Limb (tissue), 2 donors: ENCODE measurements at regions not wholly inside any gene's neighbourhood (a gene's known extent, or its start where the extent isn't known, plus 50 kb on each side); places are given as distances from the start of the nearest gene placed in this dataset.
"Not testable (repeated sequence)": the region's sequence is repeated elsewhere in the genome, so short reads cannot be mapped to it uniquely, and the experiment has no call there.

Experiments used
- DNase-seq, 2 donors: peaks; one replicate each; pipeline ENCODE4 v3.0.0-alpha.2; 2016; ENCODE audit errors: extremely low spot score in 2 of 2

DNA sequence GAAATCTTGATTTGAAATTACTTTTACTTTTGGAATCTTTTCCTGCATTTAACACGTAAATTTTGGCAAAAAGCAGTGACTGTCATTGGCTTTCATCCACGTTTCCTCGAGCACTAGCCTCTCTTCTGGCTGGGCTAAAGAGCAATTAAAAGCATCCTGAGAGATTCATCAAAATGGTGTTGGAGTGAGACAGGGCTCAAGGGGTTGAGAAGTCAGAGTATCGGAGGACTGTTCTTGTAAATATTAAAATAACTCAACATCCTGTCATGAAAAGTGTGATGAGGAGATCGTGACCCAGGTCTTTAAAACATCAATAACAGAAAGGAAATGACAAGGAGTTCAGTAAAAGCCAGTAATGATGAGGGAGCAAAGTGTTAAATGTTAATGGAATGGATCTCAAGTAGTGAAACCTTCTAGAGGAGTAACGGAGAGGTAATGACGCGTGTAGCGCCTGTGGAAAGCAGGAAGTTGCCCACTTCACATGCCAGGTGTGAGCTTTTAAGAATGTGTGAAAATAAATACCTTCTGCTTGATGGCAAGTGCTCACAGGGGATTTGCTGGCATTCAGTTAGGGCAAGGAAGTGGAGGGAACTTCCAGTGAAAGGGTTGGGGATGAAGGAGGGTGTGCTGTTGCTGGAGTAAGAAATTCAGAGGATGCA is 754.4 kb downstream of the ADCYAP1 start:
- DNase-seq, result peak in 1 of 2 donors; percentile 13

DNA sequence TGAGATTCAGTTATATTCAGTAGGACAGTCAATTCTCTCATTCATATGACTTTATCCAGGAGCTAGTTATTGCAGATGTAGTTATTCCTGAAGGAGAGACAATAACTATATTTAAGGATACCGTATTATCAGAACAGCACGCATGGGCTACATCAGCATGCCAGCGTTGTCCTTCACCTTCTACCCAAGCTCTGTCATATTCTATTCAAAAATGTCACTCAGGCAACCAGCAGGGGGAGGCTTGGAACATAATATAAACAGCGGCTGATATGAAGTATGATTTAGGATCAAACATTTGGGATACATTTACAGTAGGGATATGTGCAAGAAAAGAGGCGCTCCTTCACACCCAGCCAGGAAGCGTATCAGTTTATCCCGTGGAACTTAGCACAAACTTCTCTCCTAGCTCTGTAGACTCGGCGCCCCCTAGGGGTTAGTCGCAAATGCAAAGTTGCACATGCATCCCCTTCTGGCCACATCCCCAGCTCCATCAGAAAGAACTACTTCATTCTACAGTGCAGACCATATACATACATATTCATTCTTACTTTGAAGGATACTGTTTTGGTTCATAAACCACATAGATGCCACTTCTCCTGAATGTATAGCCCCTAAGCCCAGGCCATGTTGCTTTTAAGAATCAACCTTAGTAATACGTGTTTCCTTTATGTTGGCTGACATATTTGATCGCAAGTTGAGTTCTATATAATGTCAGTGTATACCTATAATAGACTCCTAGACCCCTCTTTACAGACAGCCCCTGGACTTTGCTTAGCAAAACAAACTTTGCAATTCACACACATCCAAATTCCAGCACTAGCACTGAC is 759.4 kb downstream of the ADCYAP1 start:
- DNase-seq, result peak in 1 of 2 donors; percentile 37

DNA sequence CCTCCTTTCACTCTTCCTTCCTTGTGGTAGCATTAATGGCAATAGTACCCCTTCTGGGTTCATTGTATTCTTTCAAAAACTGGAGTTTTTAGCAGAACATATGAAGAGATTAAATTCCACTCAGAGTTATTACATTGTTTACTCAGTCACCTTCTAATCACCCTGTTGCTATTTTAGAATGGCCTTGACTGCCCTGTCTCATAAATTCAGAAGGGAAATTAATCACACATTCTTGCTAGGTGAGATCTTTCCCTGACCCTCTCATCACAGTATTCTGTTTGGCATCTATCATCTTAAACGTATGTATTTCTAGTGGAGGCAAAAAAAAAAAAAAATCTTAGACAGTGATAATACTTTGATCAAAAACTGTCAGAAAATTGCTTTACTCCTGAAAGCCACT is 760.4 kb downstream of the ADCYAP1 start:
- DNase-seq, result no peak

DNA sequence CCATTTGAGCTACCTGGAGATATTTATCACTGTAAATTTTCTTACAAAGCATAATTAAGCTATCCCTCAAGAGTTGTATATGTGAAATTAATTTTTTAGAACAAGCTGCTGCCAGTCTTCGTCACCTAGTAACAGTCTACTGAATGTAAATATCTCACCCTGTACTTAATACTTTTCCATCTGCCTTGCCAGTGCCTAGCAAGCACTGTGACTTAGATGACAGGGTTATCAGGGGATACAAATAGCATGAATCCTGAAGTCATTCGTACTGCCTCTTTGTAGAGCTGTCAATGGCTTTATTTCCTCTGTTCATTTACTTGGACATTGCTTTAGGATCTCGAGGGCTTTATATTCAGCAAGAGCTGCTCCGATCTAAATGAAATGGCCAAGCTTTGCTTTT is 763.6 kb downstream of the ADCYAP1 start:
- no peak for DNase-seq

DNA sequence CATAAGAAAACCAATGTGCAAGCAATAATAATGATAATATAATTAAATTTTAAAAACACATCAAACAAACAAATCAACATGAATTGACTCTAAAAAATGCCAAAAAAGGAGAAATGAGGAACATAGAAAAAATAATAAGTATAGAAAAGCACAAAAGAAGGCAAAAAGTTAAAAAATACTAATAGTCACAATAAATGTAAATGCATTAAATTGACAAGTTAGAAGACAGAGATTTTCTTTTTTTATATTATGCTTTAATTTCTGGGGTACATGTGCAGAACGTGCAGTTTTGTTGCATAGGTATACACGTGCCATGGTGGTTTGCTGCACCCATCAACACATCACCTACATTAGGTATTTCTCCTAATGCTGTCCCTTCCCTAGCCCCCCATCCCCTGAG is 767.0 kb downstream of the ADCYAP1 start:
- not testable (repeated sequence) for DNase-seq

DNA sequence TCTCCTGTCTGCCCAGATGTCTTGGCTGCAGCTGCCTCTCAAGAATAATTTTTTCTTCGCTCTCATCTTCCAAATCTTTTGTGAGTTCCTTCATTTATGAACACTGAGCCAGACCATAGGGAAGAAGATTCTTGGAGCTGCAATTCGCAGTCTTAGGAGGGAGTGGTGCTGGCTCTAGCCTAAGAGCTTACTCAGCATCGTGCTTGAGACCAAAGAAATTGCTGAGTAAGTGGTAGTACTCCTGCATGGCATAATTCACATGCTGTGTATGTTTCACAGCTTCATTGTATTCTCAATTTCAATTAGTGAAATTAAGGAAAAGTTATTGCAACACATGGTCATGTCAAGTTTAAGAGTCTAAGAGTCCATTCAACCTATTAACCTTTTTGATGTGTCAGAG is 771.7 kb downstream of the ADCYAP1 start:
- no peak for DNase-seq

DNA sequence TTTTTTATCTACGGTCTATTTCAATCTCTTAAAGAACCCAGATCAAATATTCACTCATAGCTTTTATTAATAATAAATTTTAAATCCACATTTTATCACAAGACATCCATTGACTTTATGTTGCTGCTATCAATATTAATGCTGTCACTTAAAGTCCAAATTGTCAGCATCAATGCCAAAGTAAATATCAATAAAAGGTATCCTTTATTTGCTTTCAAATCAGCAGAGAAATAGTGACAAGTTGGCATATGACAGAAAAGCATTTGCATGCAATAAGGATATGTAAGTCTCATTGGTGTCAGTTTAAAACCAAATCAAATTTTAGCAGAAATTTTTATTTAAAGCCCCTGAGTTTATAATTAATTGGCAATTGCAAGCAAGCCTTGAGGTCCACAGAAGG is 775.4 kb downstream of the ADCYAP1 start:
- DNase-seq, result no peak

DNA sequence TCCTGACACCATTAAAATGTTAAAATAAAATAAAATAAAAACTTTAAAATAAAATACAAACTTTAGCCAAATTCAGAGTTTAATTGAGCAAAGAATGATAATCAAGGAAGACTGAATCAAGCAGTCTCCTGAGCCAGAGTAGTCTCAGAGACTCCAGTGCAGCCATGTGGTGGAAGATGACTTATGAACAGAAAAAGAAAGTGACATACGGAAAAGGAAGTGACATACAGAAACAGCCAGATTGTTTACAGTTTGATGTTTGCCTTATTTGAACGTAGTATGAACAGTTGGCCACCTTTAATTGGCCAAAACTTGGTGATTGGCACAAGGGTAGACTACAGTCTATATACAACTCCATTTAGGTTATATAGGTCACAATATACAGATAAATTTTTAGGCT is 787.2 kb downstream of the ADCYAP1 start:
- DNase-seq, result no peak

DNA sequence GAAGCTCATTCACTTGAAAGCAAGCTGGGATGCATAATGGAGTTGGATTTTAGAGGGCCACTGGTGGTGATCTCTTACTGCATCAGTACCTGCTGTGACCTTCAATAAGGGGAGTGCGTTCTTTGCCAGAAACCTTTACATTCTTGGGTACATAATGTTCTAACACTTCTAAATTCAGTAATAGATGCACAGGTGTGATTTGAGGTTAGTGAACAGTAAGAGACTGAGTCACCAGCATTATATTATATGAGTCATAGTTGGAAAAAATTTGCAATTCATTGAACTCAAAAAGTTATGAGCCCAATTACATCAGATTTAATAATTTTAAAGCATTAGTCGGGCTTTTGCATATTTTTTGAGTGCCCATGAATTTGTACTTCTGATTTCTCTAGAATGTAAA is 803.3 kb downstream of the ADCYAP1 start:
- no peak for DNase-seq

DNA sequence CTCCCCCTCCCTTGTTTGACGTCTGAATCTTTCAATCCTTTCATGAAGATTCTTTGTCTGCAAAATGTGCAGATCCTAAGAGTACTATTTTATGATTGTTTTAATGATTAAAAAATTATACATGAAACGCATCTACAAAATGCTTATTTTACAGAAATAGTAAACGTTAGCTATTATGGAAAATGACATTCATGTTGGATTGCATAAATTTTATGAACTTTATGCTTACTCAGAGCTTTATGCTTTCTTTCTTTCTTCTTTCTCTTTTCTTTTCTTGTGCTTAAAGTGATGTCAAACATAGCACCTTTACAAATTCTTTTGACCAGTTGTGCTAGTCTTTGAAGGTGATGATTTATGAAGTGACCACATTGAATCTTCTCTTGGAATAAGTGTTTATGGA is 805.4 kb downstream of the ADCYAP1 start:
- DNase-seq, result no peak

DNA sequence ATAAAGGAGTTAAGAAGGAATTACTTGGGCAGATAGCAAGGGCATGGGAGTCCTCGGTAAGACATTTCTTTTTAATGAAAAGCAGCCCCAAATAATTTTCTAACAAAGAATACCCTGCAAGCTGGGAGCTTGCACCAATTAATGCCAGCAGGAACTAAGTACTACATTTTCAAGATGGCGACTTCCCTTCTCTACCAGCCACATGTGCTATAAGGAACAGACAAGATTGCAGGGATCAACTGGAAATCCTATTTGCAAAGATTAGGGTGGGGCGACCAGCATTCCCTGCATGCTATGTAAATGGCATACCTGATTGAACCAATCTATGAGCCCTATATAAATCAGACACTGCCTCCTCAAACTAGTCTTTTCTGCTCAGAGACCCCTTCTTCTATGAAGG is 827.5 kb downstream of the ADCYAP1 start:
- DNase-seq, result no peak

DNA sequence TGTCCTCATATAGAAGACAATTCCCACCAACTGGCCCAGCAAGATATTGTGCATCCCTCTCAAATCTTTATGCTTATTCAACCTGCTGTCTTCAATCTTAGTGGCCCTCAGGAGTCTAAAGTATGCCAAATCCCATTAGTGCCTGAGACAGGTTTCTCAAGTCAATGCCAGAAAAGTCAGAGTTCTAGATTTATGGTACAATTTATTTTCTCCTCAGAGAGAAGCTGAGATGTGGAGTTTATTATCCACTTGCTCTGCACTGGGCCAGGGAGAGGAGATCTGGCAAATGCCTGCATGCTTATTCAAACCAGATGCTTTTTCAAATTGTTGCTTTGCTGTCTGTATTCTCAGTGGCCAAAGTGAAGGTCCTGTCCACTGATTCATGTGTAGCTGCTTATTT is 825.2 kb downstream of the METTL4 start:
- DNase-seq, result peak in 1 of 2 donors; percentile 15

DNA sequence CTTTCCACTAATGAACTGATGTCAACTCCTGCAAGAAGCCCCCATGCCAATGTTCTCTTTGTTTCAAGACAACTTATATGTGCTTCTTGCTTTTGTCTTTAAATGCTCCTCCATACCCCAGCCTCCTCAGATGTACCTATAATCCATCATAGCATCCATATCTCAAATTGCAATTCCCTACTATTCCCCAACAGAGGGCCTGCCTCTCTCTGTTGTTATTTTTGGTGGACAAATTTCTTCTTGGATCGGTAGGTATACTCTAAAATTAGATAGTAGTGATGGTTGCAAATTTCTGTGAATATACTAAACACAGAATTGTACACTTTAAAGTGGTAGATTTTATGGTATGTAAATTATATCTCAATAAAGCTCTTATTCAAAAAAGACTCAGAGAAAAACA is 820.1 kb downstream of the METTL4 start:
- no peak for DNase-seq

DNA sequence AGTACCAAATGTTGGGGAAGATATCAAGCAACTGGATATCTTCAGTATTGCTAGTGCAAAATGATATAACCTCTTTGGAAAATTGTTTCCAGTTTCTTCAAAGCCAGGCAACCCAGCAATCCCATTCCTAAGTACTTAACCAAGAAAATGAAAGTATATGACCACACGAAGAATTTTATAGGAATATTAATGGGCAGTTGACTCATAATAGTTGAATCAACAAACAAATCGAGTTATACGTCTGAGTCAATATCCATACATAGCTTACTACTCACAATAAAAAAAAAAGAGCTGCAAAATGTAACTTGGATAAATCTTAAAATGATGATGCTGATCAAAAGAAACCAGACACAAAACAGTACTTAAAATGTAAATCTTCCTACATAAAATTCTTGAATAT is 810.4 kb downstream of the METTL4 start:
- DNase-seq, result no peak

DNA sequence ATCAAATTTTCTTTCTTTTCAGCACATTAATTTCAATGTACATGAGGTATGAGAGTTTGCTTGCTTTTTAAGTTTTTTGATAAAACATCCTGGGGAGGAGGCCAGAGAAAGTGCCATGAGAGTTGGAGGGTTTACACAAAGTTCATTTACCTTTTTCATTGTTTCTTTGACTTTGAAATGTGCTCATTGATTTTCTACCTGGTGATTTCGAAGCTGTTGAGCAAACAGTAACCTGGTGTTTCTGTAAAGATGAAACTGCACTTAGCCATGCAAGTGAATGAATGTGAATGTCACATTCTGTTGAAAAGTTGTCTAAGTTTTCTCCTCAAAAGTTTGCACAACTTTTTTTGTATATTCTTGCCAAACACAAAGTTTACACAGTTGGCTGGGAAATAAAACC is 797.0 kb downstream of the METTL4 start:
- no peak for DNase-seq

DNA sequence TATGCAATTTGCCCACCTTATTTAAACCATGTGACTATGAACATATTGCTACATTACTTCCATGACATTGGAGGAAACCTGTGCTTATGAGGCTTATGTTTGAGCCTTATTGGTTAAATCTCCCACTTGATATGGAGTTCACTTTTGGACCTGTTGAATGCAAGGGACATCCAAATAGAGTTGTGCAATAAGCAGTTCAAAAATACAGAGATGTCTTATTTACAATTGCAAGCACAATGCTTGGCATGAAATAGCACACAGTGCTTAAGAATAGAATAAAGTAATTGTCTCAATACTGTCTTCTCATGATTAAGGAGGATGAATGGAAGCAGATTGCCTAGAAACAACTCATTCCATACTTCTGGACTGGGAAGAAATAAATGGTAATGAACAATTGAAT is 793.5 kb downstream of the METTL4 start:
- DNase-seq, result no peak

DNA sequence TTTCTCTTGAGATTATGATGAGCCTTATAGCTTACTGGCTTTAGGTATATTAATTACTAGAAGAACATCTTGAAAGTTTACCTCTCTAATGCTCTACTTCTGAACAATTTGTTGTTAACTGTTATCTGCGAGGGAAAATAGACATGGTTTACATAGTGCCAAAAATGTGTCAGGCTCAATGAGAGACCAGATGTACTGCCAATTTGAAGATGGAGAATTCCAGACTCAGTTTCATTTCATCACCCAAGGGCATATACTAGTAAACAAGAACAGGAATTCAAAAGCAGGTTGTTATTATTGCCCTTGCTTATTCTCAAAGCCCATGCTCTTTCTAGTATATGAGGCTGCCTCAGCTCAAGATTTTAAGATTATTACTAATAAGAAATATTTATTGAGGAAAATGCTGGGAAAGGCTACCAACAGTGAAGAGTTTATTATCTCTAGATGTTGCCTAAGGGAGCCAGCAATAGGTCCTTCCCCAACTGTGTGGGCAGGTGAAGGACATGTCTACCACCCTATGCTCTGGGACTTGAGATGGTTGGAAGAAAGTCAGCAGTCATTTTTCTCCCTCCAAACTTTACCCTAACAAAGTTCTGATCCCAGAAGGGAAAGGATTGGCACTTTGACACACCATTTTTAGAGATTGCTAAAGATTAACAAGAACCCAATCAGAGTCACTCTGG is 792.7 kb downstream of the METTL4 start:
- no peak for DNase-seq

DNA sequence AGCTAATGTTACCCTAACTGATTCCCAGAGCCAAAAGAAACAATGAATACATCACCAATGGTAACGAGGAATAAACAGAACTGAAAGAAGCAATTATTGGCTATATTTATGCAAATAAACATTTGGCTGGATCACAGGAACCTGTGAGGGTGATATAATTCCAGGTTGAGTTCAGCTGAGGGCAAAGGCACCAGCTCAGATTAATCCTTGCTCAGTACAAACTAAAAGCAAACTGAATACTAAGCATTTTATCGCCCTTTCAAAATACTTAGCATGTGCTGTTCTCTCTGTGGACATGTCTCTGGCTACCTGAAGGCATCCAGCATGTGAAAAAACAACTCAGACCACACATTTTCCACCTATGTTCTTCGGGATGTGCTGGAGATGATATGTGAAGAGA is 791.7 kb downstream of the METTL4 start:
- no peak for DNase-seq

DNA sequence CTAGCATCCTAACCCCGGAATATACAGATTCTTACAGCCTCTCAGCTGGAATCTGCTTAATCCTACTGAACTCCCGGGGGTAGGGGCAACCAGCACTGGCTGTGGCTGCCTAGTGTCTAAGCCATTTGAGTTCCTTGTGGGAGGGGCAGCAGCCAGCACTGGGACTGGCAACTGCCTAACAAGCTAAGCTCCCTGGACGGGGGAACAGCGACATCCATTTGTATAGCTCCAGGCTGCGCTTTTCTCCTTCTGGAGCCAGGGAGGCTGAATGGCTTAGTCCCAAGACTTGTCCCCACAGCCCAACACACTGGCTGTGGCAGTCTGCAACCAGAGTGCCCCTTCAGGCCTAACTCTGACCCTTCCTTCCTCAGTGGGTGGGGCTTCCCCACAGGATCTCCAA is 787.2 kb downstream of the METTL4 start:
- DNase-seq, result no peak

DNA sequence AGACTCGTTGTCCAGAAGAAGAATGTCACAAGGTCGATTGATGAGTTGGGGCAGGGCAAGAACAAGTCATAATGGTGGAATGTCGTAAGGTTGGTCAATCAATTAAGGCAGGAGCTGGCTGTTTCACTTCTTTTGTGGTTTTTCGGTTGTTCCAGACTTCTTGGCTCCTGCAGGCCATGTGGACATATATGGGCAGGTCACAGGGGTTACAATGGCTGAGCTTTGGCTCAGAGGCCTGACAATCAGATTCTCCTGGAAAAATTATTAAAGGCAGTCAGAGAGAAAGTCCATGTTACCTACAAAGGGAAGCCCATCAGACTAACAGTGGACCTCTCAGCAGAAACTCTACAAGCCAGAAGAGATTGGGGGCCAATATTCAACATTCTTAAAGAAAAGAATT is 785.3 kb downstream of the METTL4 start:
- DNase-seq, result not testable (repeated sequence)

DNA sequence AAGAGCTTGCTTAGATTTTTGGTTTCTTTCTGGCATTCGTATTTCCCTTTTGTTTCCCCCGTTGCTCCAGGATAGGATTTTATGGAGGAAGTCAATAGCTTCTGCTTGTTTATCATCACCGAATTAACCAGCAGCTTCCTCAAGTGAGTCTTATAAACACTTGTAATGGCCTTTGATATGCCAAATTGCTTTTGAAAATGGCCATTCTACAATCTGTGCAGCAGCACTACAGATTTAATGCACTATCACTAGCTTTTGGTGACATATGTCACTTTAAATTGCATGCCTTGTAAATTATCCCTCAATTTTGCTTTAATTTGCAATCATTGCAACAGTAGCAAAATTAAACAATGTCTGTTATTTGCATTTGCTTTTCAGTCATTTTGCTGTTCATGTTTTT is 774.7 kb downstream of the METTL4 start:
- DNase-seq, result no peak

DNA sequence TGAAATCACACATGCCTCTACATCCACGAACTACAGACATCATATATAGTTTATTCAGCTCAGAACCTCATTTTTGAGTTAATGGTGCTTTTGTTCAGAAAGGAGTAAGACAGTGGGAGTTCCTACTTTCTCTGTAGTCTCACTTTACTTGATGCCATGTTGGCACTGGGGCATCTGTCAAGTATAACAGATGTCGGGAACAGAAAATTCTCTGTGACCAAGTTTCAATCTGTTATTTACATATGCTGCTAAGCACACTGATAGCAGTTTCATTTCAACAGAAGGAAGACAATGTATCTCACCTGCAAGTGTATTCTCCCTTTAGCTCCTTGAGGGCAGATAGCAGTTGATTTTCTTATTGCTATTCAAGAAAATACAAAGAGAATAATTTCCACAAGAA is 774.1 kb downstream of the METTL4 start:
- DNase-seq, result no peak

DNA sequence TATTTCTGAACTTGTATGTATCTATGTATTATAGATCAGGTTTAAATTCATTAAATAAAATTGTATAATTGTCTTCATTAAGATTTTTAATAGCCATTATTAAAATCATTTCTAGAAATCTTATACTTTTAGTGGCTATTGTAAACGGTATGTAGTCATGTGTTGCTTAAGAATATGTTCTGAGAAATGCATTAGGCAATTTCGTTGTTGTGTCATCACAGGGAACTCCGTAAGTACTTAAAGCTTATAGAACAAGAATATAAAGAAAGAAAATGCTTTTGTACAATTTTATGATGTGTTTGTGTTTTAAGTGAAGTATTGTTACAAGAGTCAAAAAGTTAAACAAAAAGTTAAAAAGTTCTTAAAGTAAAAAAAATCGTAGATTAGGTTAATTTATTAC is 765.8 kb downstream of the METTL4 start:
- no peak for DNase-seq
